SJSA1 (cell line): ENCODE measurements at regions not wholly inside any gene's neighbourhood (a gene's known extent, or its start where the extent isn't known, plus 50 kb on each side); places are given as distances from the start of the nearest gene placed in this dataset.
A peak's percentile ranks its signal among the peaks of the same experiment; 100 is the strongest.

Experiments used
- DNase-seq, 2 experiments: peaks; one replicate each; pipeline ENCODE4 v3.0.0-alpha.2; 2015 to 2020; ENCODE audit warnings: low spot score in 2 of 2, low read depth in 1 of 2
- H3K27ac ChIP-seq: fragments of 250-450 bp; sonication (Bioruptor Pico); 2 replicates; pipeline ENCODE4 v1.5.1; 2020; ENCODE audit warnings: mild to moderate bottlenecking, moderate library complexity
- H3K27me3 ChIP-seq: fragments of 250-450 bp; sonication (Bioruptor Pico); replicated peaks from 2 replicates; pipeline ENCODE4 v1.5.1; 2020; ENCODE audit warnings: mild to moderate bottlenecking, moderate library complexity
- H3K36me3 ChIP-seq: fragments of 250-450 bp; sonication (Bioruptor Pico); 2 replicates; pipeline ENCODE4 v1.5.1; 2020; ENCODE audit warnings: mild to moderate bottlenecking
- H3K4me1 ChIP-seq: fragments of 250-450 bp; sonication (Bioruptor Pico); replicated peaks from 2 replicates; pipeline ENCODE4 v1.6.1; 2021; ENCODE audit warnings: mild to moderate bottlenecking
- H3K4me3 ChIP-seq: fragments of 250-450 bp; sonication (Bioruptor Pico); 2 replicates; pipeline ENCODE4 v1.5.1; 2020; ENCODE audit warnings: mild to moderate bottlenecking
- H3K9me3 ChIP-seq: fragments of 250-450 bp; sonication (Bioruptor Pico); replicated peaks from 2 replicates; pipeline ENCODE4 v1.5.1; 2020; ENCODE audit warnings: mild to moderate bottlenecking

DNA sequence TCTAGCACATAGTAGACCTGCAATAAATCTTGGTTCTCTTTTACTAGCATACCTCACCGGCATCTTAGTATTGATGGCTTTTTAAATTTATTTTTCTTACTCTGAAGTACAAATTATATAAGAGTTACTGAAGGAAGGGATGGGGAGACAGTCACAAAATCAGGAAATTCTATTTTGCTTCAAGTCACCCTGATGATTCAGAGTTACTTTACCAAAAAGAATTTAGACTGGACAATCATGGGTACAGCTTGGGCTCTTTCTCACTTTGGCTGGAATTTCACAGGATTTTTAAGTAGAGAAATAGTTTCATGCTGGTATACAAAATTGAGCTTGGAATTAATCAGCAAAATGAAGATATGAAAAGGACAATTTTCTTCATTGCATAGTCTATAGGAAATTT lies 919.2 kb downstream of the METTL15 start:
- H3K27ac ChIP-seq: no peak overlapping the region
- H3K27me3 ChIP-seq: no peaks in the 10 kb centered on the region
- H3K4me3 ChIP-seq: no peak overlapping the region
- H3K9me3 ChIP-seq: peaks cover 8% of the 10 kb centered on the region
- no peak for DNase-seq
- no peaks in the 10 kb centered on the region for H3K36me3 ChIP-seq
- no peaks in the 10 kb centered on the region for H3K4me1 ChIP-seq

DNA sequence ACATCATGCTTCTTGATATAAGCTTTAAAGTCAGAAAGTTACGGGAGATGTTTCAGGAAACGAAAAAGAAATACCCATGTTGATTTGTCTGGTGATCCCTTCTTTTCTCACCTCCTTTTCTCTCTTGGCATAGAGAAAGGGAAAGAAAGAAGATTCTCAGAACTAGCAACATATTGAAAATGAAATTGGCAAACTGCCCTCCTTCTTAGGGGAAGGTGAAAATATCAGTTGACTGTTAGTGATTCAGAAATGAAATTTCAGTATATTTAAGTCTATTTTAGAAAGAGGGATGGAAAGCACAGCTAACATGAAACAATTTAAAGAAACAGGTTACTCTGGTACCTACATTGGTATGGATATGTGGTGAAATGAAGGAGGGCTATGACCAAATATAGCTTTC lies 918.1 kb downstream of the METTL15 start:
- Histone ChIP-seq H3K27me3 (no peaks in the 10 kb centered on the region), H3K36me3 (no peaks in the 10 kb centered on the region), H3K27ac (no peak overlapping the region), H3K4me1 (no peaks in the 10 kb centered on the region), H3K4me3 (no peak overlapping the region), H3K9me3 (peaks cover 8% of the 10 kb centered on the region)
- DNase-seq: no peak

DNA sequence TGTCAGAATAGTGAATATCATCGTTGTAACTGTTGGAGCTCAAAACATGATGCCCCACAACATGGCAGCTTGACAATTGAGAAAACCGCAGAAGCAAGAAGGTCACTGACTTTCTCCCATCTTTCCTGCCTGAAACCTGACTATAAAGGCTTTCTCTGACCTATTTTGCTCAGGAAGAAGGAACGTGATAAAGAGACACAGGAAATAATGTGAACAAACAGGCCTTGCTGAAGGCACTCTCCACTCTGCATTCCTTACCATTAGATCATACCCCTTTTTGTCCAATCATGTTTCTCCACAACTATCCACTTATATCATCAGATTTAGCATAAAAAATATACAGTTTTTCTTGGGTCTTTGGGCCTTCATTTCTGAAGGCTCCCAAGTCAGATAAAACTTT lies 916.8 kb downstream of the METTL15 start:
- Histone ChIP-seq H3K4me3 (no peak overlapping the region), H3K9me3 (peaks cover 6% of the 10 kb centered on the region), H3K27me3 (no peaks in the 10 kb centered on the region), H3K36me3 (no peaks in the 10 kb centered on the region), H3K27ac (no peak overlapping the region), H3K4me1 (peaks cover 2% of the 10 kb centered on the region; the same call in 1 of the 2 replicates)
- DNase-seq: no peak

DNA sequence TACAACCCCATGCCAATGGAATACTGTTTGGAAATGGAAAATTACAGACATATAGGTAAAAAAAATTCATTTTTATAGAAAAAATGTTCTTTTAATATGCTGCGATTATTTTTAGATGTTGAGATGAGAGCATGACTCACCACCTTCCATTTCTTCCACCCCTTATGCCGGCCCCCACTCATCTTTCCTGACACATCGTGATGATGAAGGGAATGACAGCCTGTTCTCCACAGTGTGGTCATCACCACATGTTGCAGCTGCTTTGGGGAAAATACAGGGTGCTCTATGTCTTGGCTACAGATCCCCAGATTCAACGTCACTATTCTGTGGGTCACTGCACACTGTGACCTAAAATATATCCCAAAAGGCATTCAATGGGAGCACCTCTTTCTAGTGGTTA lies 916.2 kb downstream of the METTL15 start:
- peaks cover 4% of the 10 kb centered on the region for H3K4me1 ChIP-seq
- H3K27me3 ChIP-seq: no peaks in the 10 kb centered on the region
- no peak overlapping the region for H3K4me3 ChIP-seq
- no peaks in the 10 kb centered on the region for H3K36me3 ChIP-seq
- 0 out of 2 replicates have a peak, but pooled peaks cover 2% of the 10 kb centered on the region for H3K9me3 ChIP-seq
- DNase-seq: no peak
- no peak overlapping the region for H3K27ac ChIP-seq

DNA sequence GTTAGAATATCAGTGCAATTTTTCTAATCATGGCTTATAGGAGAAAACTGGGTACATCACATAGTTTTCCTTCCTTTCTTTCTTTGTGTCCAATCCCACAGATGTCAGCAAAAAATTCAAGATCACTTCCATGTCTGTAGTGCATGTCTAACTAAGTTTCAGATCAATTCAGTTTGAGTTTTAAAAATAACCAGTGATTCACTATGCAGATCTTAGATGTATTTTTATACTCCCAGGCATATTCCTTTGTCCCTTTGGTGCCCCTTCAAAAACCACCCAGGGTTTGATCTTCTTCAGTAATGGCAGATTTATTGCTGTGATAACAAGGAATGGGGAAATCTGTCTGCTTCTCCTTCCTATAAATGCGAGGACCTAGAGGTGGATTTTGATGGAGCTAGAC lies 915.6 kb downstream of the METTL15 start:
- Histone ChIP-seq H3K36me3 (no peaks in the 10 kb centered on the region), H3K4me3 (no peak overlapping the region), H3K27me3 (no peaks in the 10 kb centered on the region), H3K9me3 (0 out of 2 replicates have a peak, but pooled peaks cover 2% of the 10 kb centered on the region), H3K4me1 (peaks cover 11% of the 10 kb centered on the region), H3K27ac (no peak overlapping the region)
- DNase-seq: no peak

DNA sequence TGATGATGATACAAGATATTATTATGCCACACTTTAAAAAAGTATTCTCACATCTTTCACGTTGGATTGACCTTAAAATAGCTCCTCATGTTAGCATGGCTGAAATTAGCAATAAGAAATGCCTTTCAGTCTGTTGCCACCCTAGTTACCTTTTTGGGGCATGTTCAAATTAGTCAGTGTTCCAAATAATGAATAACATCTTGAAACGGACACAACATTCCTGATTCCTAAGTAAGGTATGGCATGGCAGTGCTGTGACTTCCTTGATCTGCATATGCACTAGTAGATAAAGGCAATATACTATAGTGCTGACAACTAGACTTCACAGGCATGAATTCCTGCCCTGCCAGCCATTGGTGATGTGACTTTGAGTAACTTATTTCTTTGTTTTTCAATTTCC lies 914.5 kb downstream of the METTL15 start:
- no peak overlapping the region for H3K4me3 ChIP-seq
- no peaks in the 10 kb centered on the region for H3K36me3 ChIP-seq
- H3K9me3 ChIP-seq: no peaks in the 10 kb centered on the region
- no peaks in the 10 kb centered on the region for H3K27me3 ChIP-seq
- no peak for DNase-seq
- no peak overlapping the region for H3K27ac ChIP-seq
- peaks cover 15% of the 10 kb centered on the region for H3K4me1 ChIP-seq

DNA sequence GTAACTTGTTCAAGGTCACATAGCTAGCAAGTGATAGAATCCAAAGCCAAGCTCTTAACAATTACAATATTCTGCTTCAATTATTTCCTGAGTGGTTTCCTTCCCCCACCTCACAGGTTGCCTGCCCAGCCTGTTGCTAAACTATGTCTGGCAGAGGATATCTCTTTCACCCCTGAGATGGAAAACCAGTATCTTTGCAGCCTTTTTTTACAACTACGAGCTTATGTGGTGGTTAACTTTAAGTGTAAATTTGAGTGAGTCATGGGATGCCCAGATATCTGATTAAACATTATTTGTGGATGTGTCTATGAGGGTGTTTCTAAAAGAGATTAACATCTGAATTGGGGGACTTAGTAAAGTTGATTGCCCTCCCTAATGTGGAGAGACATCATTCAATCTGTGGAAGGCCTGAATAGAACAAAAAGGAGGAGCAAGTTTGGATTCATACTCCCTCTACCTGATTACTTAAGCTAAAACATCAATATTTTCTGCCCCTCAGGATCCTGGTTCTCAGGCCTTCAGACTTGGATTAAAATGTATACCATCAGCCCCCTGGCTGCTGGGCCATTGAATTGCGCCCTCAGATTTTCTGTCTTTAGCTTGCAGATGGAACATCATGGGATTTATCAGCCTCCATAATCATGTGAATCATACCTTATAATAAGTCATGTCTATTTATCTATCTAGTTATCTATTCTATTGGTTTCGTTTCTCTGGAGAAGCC lies 911.9 kb downstream of the METTL15 start:
- no peaks in the 10 kb centered on the region for H3K27me3 ChIP-seq
- peak in 1 of 2 experiments; percentile 26 for DNase-seq
- H3K4me1 ChIP-seq: peaks cover 15% of the 10 kb centered on the region
- no peak overlapping the region for H3K4me3 ChIP-seq
- no peaks in the 10 kb centered on the region for H3K36me3 ChIP-seq
- no peaks in the 10 kb centered on the region for H3K9me3 ChIP-seq
- H3K27ac ChIP-seq: no peak overlapping the region; the same call in 1 of the 2 replicates

DNA sequence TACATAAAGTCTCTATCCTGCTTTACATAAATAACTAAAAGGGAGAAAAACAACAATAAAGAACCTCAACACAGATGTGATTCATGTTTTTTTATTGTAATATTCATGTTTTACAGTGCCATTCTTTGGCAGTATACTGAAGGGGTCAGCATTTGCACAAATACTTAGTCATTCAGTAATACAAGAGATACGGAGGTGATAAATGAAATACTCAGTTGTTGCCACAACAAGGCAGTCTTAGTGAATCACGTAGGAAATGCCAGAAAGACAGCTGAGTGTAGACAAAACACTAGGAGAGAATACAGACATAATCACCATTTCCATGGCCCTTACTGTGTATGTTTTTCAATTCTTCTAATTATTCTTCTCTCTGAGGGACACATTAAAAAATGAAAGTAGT lies 910.4 kb downstream of the METTL15 start:
- H3K27ac ChIP-seq: peak overlapping the region; percentile 63

DNA sequence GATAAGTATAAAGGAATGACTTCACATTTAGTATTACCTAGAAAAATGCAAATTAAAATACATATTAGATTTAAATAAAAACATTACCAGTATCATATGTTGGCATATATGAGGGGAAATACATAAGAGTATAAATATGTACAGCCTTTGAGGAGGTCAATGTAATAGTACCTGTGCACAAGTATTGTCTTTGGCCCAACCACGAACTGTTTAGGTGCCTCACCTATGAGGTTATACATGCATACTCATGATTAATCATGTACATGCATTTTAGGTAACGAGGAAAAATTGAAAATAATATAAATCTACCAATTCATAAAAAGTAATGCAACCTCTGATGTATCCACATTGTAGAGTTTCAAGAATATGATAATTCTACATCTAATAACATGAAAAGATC lies 909.8 kb downstream of the METTL15 start:
- H3K27me3 ChIP-seq: no peaks in the 10 kb centered on the region
- DNase-seq: no peak
- peak overlapping the region; percentile 63 for H3K27ac ChIP-seq
- no peak overlapping the region for H3K4me3 ChIP-seq
- H3K36me3 ChIP-seq: no peaks in the 10 kb centered on the region
- H3K9me3 ChIP-seq: no peaks in the 10 kb centered on the region
- peaks cover 15% of the 10 kb centered on the region for H3K4me1 ChIP-seq

More for the DNA sequence above, 910.4 kb downstream of the METTL15 start:
- peak in 1 of 2 experiments; percentile 60 for DNase-seq
- Histone ChIP-seq H3K9me3 (no peaks in the 10 kb centered on the region), H3K4me1 (peaks cover 15% of the 10 kb centered on the region), H3K27me3 (no peaks in the 10 kb centered on the region), H3K36me3 (no peaks in the 10 kb centered on the region), H3K4me3 (no peak overlapping the region)

DNA sequence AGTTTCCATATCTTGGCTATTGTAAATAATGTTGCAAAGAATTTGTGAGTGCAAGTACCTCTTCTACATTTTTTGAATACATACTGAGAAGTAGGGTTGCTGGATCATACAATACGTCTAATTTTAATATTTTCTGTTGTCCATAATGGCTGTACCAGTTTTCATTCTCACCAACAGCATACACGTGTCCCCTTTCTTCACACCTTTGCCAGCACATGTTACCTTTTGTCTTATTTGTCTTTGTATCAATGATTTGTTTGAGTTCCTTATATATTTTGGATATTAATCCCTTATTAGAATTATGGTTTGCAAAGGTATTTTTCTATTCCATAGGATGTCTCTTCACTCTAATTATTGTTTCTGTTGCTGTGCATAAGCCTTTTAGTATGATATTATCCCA lies 904.3 kb downstream of the METTL15 start:
- no peaks in the 10 kb centered on the region for H3K27me3 ChIP-seq
- no peaks in the 10 kb centered on the region for H3K9me3 ChIP-seq
- H3K4me1 ChIP-seq: no peaks in the 10 kb centered on the region
- no peaks in the 10 kb centered on the region for H3K36me3 ChIP-seq
- no peak for DNase-seq
- no peak overlapping the region for H3K27ac ChIP-seq
- H3K4me3 ChIP-seq: no peak overlapping the region

DNA sequence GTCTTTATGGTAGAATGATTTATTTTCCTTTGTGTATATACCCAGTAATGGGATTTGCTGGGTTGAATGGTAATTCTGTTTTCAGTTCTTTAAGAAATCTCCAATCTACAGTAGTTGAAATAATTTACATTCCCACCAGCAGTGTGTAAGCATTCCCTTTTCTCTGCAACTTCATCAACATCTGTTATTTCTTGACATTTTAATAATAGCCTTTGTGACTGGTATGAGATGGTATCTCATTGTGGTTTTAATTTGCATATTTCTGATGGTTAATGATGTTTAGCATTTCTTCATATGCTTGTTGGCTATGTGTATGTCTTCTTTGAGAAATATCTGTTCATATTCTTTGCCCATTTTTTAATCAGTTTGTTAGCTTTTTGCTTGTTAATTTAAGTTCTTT lies 901.2 kb downstream of the METTL15 start:
- DNase-seq: no peak
- no peaks in the 10 kb centered on the region for H3K9me3 ChIP-seq

DNA sequence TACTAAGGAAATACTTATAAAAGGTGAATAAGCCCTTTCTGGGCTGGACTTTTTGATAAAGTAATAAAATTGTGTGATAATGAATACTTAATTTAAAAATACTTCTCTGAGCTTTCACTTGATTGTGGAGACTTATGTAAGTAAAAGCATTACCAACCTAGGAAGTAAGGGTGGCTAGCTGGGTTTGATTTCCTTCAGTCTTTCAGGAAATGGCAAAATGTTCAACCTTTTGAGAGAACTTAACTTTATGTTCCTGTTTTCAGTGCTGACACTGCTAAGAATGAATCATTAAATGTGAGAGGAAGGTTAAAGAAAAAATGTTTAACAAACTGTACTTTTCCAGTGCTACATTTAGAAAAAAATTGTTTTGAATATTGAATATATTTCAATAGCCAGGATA lies 900.3 kb downstream of the METTL15 start:
- no peaks in the 10 kb centered on the region for H3K4me1 ChIP-seq
- no peak overlapping the region for H3K27ac ChIP-seq
- no peaks in the 10 kb centered on the region for H3K27me3 ChIP-seq
- H3K9me3 ChIP-seq: no peaks in the 10 kb centered on the region
- H3K4me3 ChIP-seq: no peak overlapping the region
- DNase-seq: no peak
- H3K36me3 ChIP-seq: no peaks in the 10 kb centered on the region

More for the DNA sequence above, 901.2 kb downstream of the METTL15 start:
- H3K27me3 ChIP-seq: no peaks in the 10 kb centered on the region
- H3K4me1 ChIP-seq: no peaks in the 10 kb centered on the region
- H3K27ac ChIP-seq: no peak overlapping the region
- no peaks in the 10 kb centered on the region for H3K36me3 ChIP-seq
- no peak overlapping the region for H3K4me3 ChIP-seq

DNA sequence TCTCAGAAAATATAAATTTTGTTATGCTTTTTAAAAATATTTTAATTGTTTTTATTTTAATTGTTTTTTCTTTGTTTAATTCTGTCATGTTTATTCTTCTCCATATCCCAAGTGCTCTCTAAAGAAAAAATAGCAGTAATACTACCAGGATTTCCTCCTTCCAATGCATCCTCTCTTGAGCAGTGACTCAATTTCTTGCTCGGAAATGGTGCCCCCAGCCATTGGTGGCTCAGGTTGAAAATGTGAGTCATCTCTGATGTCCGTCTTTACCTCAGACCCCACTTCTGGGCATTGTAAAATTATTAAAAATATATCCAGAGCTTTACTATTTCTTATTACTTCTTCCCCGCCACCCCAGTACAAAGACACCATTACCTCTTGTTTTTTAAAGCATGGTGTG lies 898.5 kb downstream of the METTL15 start:
- no peaks in the 10 kb centered on the region for H3K36me3 ChIP-seq
- H3K4me3 ChIP-seq: no peak overlapping the region
- no peak for DNase-seq
- no peaks in the 10 kb centered on the region for H3K9me3 ChIP-seq
- no peak overlapping the region for H3K27ac ChIP-seq
- no peaks in the 10 kb centered on the region for H3K27me3 ChIP-seq
- H3K4me1 ChIP-seq: no peaks in the 10 kb centered on the region

DNA sequence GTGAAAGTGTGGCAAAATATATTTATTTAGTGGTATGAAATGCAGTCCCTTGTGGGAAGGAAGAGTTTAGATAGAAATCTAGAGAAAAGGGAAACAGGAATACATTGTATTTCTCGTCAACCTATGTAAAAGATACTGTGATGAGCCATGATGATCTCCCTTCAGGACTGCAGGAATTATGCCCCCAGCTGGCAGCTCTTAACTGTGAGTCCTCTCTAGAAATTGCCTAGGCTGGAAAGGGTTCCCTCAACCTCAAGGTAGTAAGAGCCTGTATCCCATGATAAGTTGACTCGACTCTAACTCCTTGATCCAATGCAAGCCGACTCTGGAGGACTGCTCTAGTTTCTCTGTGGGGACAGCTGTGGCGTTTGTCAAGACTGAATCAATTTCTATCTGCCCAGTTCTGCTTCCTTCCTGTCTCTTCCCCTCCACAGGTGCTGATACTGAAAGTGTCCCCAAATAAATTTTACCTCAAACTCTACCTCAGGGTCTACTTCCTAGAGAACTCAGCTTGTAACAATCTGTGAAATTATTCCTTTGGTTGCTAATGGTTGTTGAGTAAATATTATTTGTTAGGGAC lies 897.3 kb downstream of the METTL15 start:
- Histone ChIP-seq H3K27ac (no peak overlapping the region), H3K4me3 (no peak overlapping the region), H3K4me1 (no peaks in the 10 kb centered on the region), H3K9me3 (no peaks in the 10 kb centered on the region), H3K27me3 (no peaks in the 10 kb centered on the region), H3K36me3 (no peaks in the 10 kb centered on the region)
- no peak for DNase-seq
